GM12864 (cell line): ENCODE measurements at regions not wholly inside any gene's neighbourhood (a gene's known extent, or its start where the extent isn't known, plus 50 kb on each side); places are given as distances from the start of the nearest gene placed in this dataset.

Experiments used
- DNase-seq: peaks from one replicate; pipeline ENCODE4 v3.0.0-alpha.2; 2011; ENCODE audit warnings: low read depth
- H3K4me3 ChIP-seq: 2 replicates; pipeline ENCODE4 v1.5.1; 2011; ENCODE audit warnings: mild to moderate bottlenecking, low read depth, low read length, control low read depth
- CTCF ChIP-seq: IDR thresholded peaks from 2 replicates; pipeline ENCODE4 v1.5.1; 2011; ENCODE audit warnings: low read depth, mild to moderate bottlenecking, moderate library complexity, low read length, control low read depth, inconsistent platforms; ENCODE audit errors: missing control alignments

- DNase-seq, result no peak
- TF ChIP-seq CTCF, result no peak
- H3K4me3 ChIP-seq, result no peak overlapping the region
Observed at GRCh38 chr2:43020990-43021669, 205.3 kb downstream of the ZFP36L2 start.

GRCh38 chr2:43020296-43020695, 206.1 kb downstream of the ZFP36L2 start:
- H3K4me3 ChIP-seq, result no peak overlapping the region
- TF ChIP-seq CTCF, result no peak
- no peak for DNase-seq

- DNase-seq, result no peak
- TF ChIP-seq CTCF, result no peak
- no peak overlapping the region for H3K4me3 ChIP-seq
Observed at GRCh38 chr2:43019536-43020183, 206.7 kb downstream of the ZFP36L2 start.

GRCh38 chr2:43019025-43019367, 207.4 kb downstream of the ZFP36L2 start:
- no peak for TF ChIP-seq CTCF
- H3K4me3 ChIP-seq, result no peak overlapping the region
- DNase-seq, result no peak

- no peak overlapping the region for H3K4me3 ChIP-seq
- no peak for DNase-seq
- no peak for TF ChIP-seq CTCF
Observed at GRCh38 chr2:43018179-43019024, 208.0 kb downstream of the ZFP36L2 start.

GRCh38 chr2:43013821-43014345, 212.5 kb downstream of the ZFP36L2 start:
- no peak for TF ChIP-seq CTCF
- no peak overlapping the region for H3K4me3 ChIP-seq
- no peak for DNase-seq
